ENCODE measurements at regions not wholly inside any gene's neighbourhood (a gene's known extent, or its start where the extent isn't known, plus 50 kb on each side); places are given as distances from the start of the nearest gene placed in this dataset.
"Not testable (repeated sequence)": the region's sequence is repeated elsewhere in the genome, so short reads cannot be mapped to it uniquely, and the experiment has no call there.

DNA sequence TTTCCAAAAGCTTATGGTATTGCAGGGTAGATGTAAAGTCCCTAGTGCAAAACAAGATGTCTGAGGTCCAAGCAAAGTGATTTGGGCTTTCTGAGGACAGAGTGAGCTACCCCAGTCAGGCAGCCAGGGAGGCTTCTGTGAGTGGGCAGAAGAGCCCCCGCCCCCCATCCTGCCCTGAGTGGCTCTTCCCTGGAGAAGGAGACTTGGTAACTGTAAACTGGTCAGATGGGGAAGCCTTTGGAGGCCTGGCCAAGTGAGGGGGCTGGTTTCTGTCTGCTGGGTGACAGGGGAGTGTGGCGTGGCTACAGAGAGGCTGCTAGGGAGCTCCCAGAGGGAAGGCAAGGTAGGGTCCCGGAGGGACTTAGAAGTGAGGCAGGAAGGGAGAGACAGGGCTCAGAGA lies 181.3 kb upstream of the HAAO start:
- TF ChIP-seq, protein P1, sequence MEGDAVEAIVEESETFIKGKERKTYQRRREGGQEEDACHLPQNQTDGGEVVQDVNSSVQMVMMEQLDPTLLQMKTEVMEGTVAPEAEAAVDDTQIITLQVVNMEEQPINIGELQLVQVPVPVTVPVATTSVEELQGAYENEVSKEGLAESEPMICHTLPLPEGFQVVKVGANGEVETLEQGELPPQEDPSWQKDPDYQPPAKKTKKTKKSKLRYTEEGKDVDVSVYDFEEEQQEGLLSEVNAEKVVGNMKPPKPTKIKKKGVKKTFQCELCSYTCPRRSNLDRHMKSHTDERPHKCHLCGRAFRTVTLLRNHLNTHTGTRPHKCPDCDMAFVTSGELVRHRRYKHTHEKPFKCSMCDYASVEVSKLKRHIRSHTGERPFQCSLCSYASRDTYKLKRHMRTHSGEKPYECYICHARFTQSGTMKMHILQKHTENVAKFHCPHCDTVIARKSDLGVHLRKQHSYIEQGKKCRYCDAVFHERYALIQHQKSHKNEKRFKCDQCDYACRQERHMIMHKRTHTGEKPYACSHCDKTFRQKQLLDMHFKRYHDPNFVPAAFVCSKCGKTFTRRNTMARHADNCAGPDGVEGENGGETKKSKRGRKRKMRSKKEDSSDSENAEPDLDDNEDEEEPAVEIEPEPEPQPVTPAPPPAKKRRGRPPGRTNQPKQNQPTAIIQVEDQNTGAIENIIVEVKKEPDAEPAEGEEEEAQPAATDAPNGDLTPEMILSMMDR (IDR thresholded peaks at IDR 0.05; ENCODE audit: borderline replicate concordance, insufficient read depth, low read depth, low read length), result no peak
- H3K4me3 ChIP-seq (ENCODE audit: low read depth, low read length), result no peak overlapping the region

DNA sequence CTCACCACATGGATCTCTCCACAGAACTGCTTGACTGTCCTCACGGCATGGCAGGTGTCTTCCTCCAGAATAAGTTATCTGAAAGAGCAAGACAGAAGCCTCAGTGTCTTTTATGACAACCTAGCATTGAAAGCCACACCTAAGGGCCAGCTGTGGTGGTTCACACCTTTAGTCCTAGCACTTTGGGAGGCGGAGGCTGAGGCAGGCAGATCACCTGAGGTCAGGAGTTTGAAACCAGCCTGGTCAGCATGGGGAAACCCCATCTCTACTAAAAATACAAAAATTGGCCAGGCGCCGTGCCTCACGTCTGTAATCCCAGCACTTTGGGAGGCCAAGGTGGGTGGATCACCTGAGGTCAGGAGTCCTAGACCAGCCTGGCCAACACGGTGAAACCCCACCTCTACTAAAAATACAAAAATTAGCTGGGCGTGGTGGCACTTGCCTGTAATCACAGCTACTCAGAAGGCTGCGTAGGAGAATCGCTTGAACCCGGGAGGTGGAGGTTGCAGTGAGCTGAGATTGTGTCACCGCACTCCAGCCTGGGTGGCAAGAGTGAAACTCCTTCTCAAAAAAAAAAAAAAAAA lies 180.6 kb upstream of the HAAO start:
- H3K4me3 ChIP-seq (ENCODE audit: low read depth, low read length), result not testable (repeated sequence)

DNA sequence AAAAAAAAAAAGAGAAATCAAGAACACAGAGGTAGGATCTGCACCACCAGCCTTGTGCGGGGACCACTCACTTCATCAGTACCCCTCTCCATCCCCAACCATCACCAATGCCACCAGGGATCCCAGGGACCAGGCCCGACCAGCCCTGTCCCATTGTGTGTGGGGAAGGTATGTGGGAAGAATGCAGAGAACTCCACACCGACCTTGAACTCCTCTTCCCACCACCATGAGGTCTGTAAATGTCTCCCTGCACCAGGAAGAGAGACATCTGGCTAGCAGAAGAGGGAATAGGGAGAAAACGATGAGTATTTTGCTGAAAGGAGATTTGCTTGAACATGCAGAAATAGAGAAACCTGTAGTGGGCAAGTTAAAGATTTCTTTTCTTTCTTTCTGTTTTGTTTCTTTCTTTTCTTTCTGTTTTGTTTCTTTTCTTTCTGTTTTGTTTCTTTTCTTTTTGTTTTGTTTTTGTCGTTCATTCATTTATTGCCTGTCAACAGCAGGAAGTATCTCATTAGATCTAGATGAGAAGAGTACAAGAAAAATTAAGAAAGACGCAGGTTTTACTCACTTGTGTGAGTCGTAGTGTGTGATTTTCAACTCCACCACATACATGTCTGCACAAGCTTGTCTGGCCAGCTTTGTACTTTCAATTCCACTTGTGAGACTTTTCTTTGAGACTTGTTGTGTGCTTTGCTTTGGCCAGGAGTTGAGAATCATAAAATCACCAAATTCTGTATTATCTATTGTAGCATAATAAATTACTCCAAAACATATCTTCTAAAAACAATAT lies 179.8 kb upstream of the HAAO start:
- TF ChIP-seq, protein P1 (IDR thresholded peaks at IDR 0.05; ENCODE audit: borderline replicate concordance, insufficient read depth, low read depth, low read length), result no peak
- no peak overlapping the region for H3K4me3 ChIP-seq (ENCODE audit: low read depth, low read length)

DNA sequence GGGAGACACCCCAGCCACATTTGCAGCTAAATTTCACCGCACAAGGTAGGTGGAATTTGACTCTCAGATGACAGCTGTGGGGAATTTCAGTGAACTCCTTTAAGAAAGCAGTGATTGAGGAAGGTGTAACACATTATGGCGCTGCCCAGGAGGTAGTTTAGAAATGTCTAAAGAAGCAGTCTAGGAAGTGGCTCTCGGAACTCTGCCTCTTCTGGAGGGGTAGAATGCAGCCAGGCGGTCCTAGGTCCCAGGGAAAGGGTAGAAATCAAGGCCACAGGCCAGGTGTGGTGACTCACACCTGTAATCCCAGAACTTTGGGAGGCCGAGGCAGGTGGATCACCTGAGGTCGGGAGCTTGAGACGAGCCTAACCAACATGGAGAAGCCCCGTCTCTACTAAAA lies 179.0 kb upstream of the HAAO start:
- no peak overlapping the region for H3K4me3 ChIP-seq (ENCODE audit: low read depth, low read length)
- TF ChIP-seq, protein P1 (IDR thresholded peaks at IDR 0.05; ENCODE audit: borderline replicate concordance, insufficient read depth, low read depth, low read length), result no peak

DNA sequence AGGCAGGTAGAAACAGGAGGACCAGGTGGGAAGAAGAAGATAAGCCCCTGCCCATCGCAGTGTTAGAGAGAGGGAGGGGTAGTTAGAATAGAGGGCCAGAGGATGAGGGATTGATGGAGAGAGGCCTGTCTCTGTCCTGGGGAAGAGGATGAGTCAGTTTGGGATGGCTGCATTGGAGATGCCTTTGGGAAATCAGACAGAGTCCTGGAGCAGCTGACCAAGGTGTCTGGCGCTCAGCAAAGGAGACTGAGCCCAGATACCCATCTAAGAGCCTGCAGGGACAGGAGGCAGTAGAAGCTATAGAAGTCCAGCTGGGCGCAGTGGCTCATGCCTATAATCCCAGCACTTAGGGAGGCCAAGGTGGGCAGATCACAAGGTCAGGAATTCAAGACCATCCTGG lies 177.8 kb upstream of the HAAO start:
- no peak overlapping the region for H3K4me3 ChIP-seq (ENCODE audit: low read depth, low read length)
- TF ChIP-seq, protein P1 (IDR thresholded peaks at IDR 0.05; ENCODE audit: borderline replicate concordance, insufficient read depth, low read depth, low read length), result no peak

DNA sequence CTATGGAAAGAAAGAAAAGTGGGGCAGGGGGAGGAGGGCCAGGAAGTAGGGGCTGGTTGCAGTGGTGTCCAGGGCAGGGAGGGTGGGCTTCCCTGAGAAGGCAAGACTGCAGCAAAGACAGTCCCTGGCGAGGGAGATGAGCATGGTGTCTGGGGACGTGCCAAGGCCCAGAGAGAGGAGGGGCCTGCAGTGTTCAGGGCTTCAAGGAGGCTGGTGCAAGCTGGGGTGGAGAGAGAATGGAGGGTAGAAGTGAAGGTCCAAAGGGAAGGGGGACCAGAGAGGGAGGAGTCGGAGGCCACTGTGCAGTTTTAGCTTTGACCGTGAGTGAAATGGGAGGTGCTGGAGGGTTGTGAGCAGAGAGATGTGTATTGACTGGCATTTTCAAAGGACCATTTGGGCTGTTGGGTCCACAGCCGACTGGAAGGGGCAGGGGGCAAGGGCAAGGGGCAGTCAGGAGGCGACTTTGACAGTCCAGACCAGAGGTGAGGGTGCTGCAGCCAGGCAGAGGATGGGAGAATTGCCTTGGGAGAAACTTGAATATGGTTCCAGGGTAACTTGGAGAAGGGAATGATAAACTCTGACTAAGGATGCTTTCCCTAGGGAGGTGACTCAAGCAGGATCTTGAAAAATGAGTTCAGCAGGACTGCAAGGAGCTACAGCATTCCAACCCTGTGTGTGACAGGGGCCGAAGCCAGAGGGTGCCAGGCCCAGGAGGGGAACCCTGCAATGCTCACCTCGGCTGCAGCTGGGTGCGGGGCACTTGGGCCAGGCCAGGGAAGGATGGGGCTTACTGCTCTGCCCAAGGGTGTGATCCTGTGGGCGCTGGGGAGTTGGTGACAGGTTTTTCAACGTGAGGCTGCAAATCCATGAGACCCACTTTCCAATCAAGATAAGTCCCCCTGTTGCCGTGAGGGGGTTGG lies 177.1 kb upstream of the HAAO start:
- H3K4me3 ChIP-seq (ENCODE audit: low read depth, low read length), result no peak overlapping the region
- TF ChIP-seq, protein P1 (IDR thresholded peaks at IDR 0.05; ENCODE audit: borderline replicate concordance, insufficient read depth, low read depth, low read length), result no peak

DNA sequence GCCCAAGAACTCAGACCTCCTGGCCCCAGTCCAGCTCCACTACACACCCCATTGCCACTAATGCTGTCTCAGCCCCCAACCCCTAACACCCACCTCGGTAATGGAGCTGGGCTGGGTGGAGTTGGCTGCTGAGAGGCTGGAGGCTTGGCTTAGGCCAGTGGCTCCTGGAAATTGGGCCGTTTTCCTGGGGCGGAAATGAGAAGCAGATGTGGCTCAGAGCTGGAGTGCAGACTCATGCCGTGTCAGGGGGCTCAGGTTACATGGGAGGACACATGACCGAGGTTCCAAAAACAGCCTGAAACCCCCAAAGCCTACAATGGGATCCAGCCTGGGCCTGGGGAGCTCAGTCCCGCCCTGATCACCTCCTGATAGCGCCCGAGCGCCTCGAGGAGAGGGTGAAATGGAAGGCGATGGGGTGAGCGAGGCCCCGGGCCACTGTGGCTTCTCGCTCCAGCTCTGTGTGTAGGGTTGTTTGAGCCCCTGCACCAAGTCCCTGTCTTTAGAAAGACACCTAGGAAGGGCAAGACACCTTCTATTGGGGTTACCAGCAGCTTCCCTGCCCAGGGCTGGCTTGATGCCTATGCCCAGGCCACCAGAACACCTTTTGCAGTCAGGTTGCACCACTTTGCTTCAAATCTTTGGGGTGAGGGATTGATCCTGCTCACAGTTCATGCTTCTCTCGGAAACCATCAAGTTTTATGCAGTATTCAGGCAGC lies 175.7 kb upstream of the HAAO start:
- H3K4me3 ChIP-seq (ENCODE audit: low read depth, low read length), result no peak overlapping the region
- TF ChIP-seq, protein P1 (IDR thresholded peaks at IDR 0.05; ENCODE audit: borderline replicate concordance, insufficient read depth, low read depth, low read length), result no peak

All from GM12875 (cell line).